ENCODE measurements at regions not wholly inside any gene's neighbourhood (a gene's known extent, or its start where the extent isn't known, plus 50 kb on each side); places are given as distances from the start of the nearest gene placed in this dataset.

GRCh38 chr11:70829886-70830272, 422.5 kb downstream of the SHANK2 start:
- TF ChIP-seq, protein P1, sequence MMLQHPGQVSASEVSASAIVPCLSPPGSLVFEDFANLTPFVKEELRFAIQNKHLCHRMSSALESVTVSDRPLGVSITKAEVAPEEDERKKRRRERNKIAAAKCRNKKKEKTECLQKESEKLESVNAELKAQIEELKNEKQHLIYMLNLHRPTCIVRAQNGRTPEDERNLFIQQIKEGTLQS (IDR thresholded peaks at IDR 0.05), result no peak
- TF ChIP-seq EGR1 (IDR thresholded peaks at IDR 0.05; ENCODE audit: low read depth in 2 of 2) (no peak), MAX (IDR thresholded peaks at IDR 0.05) (no peak), FOXA1 (IDR thresholded peaks at IDR 0.05) (no peak), HNF4A (conservative IDR thresholded peaks at IDR 0.05) (no peak), RXRA (IDR thresholded peaks at IDR 0.05) (no peak), TAF1 (conservative IDR thresholded peaks at IDR 0.05) (no peak), GABPA (IDR thresholded peaks at IDR 0.05 in 1 of 2, conservative IDR thresholded peaks at IDR 0.05 in 1 of 2) (no peak), RAD21 (IDR thresholded peaks at IDR 0.05) (no peak), YY1 (IDR thresholded peaks at IDR 0.05) (no peak)
- TF ChIP-seq, protein P2, sequence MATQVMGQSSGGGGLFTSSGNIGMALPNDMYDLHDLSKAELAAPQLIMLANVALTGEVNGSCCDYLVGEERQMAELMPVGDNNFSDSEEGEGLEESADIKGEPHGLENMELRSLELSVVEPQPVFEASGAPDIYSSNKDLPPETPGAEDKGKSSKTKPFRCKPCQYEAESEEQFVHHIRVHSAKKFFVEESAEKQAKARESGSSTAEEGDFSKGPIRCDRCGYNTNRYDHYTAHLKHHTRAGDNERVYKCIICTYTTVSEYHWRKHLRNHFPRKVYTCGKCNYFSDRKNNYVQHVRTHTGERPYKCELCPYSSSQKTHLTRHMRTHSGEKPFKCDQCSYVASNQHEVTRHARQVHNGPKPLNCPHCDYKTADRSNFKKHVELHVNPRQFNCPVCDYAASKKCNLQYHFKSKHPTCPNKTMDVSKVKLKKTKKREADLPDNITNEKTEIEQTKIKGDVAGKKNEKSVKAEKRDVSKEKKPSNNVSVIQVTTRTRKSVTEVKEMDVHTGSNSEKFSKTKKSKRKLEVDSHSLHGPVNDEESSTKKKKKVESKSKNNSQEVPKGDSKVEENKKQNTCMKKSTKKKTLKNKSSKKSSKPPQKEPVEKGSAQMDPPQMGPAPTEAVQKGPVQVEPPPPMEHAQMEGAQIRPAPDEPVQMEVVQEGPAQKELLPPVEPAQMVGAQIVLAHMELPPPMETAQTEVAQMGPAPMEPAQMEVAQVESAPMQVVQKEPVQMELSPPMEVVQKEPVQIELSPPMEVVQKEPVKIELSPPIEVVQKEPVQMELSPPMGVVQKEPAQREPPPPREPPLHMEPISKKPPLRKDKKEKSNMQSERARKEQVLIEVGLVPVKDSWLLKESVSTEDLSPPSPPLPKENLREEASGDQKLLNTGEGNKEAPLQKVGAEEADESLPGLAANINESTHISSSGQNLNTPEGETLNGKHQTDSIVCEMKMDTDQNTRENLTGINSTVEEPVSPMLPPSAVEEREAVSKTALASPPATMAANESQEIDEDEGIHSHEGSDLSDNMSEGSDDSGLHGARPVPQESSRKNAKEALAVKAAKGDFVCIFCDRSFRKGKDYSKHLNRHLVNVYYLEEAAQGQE (IDR thresholded peaks at IDR 0.05), result no peak
- TF ChIP-seq, protein P3, sequence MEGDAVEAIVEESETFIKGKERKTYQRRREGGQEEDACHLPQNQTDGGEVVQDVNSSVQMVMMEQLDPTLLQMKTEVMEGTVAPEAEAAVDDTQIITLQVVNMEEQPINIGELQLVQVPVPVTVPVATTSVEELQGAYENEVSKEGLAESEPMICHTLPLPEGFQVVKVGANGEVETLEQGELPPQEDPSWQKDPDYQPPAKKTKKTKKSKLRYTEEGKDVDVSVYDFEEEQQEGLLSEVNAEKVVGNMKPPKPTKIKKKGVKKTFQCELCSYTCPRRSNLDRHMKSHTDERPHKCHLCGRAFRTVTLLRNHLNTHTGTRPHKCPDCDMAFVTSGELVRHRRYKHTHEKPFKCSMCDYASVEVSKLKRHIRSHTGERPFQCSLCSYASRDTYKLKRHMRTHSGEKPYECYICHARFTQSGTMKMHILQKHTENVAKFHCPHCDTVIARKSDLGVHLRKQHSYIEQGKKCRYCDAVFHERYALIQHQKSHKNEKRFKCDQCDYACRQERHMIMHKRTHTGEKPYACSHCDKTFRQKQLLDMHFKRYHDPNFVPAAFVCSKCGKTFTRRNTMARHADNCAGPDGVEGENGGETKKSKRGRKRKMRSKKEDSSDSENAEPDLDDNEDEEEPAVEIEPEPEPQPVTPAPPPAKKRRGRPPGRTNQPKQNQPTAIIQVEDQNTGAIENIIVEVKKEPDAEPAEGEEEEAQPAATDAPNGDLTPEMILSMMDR (IDR thresholded peaks at IDR 0.05; ENCODE audit: low read depth, low read length, missing input control), result no peak
- no peak for DNase-seq (ENCODE audit: low spot score)
- Histone ChIP-seq H3K9me3 (ENCODE audit: control insufficient read depth in 4 of 4, low read length in 3 of 4) (no peaks in the 10 kb centered on the region), H3K4me1 (ENCODE audit: control insufficient read depth in 4 of 4, insufficient read depth in 4 of 4, low read length in 3 of 4) (no peaks in the 10 kb centered on the region), H3K27me3 (ENCODE audit: control insufficient read depth in 4 of 4, insufficient read depth in 4 of 4, low read length in 3 of 4) (no peaks in the 10 kb centered on the region), H3K9ac (ENCODE audit: low read depth in 1 of 2, low read length in 2 of 2) (no peak overlapping the region), H3K27ac (ENCODE audit: low read depth in 1 of 2, low read length in 2 of 2) (no peak overlapping the region), H3K36me3 (ENCODE audit: control insufficient read depth in 4 of 4, insufficient read depth in 3 of 4, low read depth in 1 of 4, low read length in 3 of 4) (peaks cover 0 to 2% (median 0%) of the 10 kb centered on the region in 4 donors), H3K4me3 (ENCODE audit: low read depth in 1 of 3, low read length in 3 of 3) (no peak overlapping the region)
- 81% methylated on average over 9 of the region's 9 CpGs for WGBS

DNA sequence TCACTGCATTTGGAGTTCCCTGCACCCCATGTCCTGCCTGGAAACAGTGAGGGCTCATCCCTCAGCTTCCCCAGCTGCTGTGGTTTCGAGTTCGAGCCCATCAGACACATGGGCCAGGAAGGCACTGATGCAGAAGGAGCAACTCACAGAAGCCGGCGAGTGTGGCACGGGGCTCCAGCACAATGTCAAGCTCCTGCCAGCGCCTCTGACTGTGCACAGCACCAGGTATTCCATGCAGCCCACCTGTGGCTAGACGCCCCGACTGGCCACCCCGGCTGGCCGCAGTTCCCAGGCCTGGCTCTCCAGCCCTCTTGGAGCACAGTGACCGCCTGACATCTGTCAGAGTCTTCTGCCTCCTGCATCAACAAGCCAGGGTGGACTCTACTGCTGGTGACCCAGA, 419.4 kb downstream of the SHANK2 start:
- H3K4me3 ChIP-seq (ENCODE audit: low read depth in 1 of 3, low read length in 3 of 3), result no peak overlapping the region
- H3K9ac ChIP-seq (ENCODE audit: low read depth in 1 of 2, low read length in 2 of 2), result no peak overlapping the region
- peaks cover 0 to 4% (median 0%) of the 10 kb centered on the region in 4 donors for H3K36me3 ChIP-seq (ENCODE audit: control insufficient read depth in 4 of 4, insufficient read depth in 3 of 4, low read depth in 1 of 4, low read length in 3 of 4)
- no peaks in the 10 kb centered on the region for H3K4me1 ChIP-seq (ENCODE audit: control insufficient read depth in 4 of 4, insufficient read depth in 4 of 4, low read length in 3 of 4)
- DNase-seq (ENCODE audit: low spot score), result no peak
- 94% methylated on average over 11 of the region's 11 CpGs for WGBS
- H3K27me3 ChIP-seq (ENCODE audit: control insufficient read depth in 4 of 4, insufficient read depth in 4 of 4, low read length in 3 of 4), result no peaks in the 10 kb centered on the region
- H3K27ac ChIP-seq (ENCODE audit: low read depth in 1 of 2, low read length in 2 of 2), result no peak overlapping the region
- H3K9me3 ChIP-seq (ENCODE audit: control insufficient read depth in 4 of 4, low read length in 3 of 4), result no peaks in the 10 kb centered on the region
- TF ChIP-seq RAD21 (IDR thresholded peaks at IDR 0.05) (no peak), TAF1 (conservative IDR thresholded peaks at IDR 0.05) (no peak), FOXA2 (IDR thresholded peaks at IDR 0.05) (no peak), FOXA1 (IDR thresholded peaks at IDR 0.05) (no peak), RXRA (IDR thresholded peaks at IDR 0.05) (no peak), JUND (IDR thresholded peaks at IDR 0.05) (no peak), GABPA (IDR thresholded peaks at IDR 0.05 in 1 of 2, conservative IDR thresholded peaks at IDR 0.05 in 1 of 2) (no peak), MAX (IDR thresholded peaks at IDR 0.05) (no peak), YY1 (IDR thresholded peaks at IDR 0.05) (no peak), HNF4A (conservative IDR thresholded peaks at IDR 0.05) (no peak), HNF4G (IDR thresholded peaks at IDR 0.05) (no peak)
- TF ChIP-seq, protein P1 (IDR thresholded peaks at IDR 0.05), result no peak
- TF ChIP-seq, protein P4, sequence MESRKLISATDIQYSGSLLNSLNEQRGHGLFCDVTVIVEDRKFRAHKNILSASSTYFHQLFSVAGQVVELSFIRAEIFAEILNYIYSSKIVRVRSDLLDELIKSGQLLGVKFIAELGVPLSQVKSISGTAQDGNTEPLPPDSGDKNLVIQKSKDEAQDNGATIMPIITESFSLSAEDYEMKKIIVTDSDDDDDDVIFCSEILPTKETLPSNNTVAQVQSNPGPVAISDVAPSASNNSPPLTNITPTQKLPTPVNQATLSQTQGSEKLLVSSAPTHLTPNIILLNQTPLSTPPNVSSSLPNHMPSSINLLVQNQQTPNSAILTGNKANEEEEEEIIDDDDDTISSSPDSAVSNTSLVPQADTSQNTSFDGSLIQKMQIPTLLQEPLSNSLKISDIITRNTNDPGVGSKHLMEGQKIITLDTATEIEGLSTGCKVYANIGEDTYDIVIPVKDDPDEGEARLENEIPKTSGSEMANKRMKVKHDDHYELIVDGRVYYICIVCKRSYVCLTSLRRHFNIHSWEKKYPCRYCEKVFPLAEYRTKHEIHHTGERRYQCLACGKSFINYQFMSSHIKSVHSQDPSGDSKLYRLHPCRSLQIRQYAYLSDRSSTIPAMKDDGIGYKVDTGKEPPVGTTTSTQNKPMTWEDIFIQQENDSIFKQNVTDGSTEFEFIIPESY (IDR thresholded peaks at IDR 0.05), result no peak
- TF ChIP-seq, protein P3 (IDR thresholded peaks at IDR 0.05; ENCODE audit: low read depth, low read length, missing input control), result no peak
- TF ChIP-seq, protein P2 (IDR thresholded peaks at IDR 0.05), result no peak

All from liver (tissue), 8 donors.